Kidney epithelial cell (primary cell): ENCODE measurements at regions not wholly inside any gene's neighbourhood (a gene's known extent, or its start where the extent isn't known, plus 50 kb on each side); places are given as distances from the start of the nearest gene placed in this dataset.

Source experiments
- DNase-seq: peaks from one replicate; pipeline ENCODE4 v3.0.0-alpha.2; 2010; ENCODE audit warnings: low read depth
- H3K27me3 ChIP-seq: 2 replicates; pipeline ENCODE4 v1.6.0; 2011; ENCODE audit warnings: low read length; ENCODE audit not compliant: control insufficient read depth, insufficient read depth
- H3K36me3 ChIP-seq: 2 replicates; pipeline ENCODE4 v1.5.1; 2011; ENCODE audit warnings: low read length; ENCODE audit not compliant: control insufficient read depth, insufficient read depth
- H3K4me3 ChIP-seq: 2 replicates; pipeline ENCODE4 v1.5.1; 2011; ENCODE audit warnings: low read depth, mild to moderate bottlenecking, control low read depth, low read length
- TF ChIP-seq, protein P1 (sequence below): IDR thresholded peaks from 2 replicates; pipeline ENCODE4 v1.5.1; 2011; ENCODE audit warnings: mild to moderate bottlenecking, moderate library complexity, low read length, control low read depth, inconsistent platforms; ENCODE audit not compliant: insufficient read depth, poor library complexity, severe bottlenecking

DNA sequence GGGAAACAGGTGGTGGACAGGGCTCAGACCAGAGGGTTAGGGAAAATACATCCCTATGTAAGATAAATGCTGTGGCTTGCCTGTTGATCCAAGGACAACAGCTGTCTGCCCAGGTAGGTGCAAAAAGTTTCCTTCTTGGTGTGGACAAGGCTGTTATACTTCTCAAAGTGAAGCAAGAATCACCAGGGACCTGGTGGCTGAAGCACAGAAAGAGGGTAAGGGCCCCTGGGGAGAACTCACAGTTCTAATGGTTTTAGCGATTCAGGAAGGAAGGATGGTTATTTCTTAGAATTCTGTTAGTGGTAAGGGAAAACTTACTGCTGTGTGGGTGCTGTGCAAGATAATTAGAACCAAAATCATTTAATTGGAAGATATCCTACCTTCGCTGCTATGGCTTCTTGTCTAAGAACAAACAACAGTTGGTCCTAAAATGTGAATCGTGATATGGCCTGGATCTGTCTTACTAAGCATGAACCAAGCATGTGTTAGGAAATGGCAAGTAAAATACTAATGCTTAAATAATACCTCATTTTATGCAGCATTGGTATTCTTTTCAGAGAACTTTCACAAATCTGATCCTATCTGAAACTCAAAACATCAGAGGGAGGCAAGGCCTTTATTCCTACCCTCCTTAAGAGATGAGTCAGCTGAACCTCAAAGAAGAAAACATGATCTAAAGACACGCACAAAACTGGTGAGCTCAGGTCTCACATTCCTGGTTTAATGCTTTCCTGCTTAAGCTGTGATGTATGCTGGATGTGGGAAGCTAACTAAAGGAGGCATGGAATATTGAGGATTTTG lies 159.2 kb upstream of the THUMPD2 start:
- DNase-seq = peak; percentile 77
- no peaks in the 10 kb centered on the region for H3K27me3 ChIP-seq
- TF ChIP-seq, protein P1, sequence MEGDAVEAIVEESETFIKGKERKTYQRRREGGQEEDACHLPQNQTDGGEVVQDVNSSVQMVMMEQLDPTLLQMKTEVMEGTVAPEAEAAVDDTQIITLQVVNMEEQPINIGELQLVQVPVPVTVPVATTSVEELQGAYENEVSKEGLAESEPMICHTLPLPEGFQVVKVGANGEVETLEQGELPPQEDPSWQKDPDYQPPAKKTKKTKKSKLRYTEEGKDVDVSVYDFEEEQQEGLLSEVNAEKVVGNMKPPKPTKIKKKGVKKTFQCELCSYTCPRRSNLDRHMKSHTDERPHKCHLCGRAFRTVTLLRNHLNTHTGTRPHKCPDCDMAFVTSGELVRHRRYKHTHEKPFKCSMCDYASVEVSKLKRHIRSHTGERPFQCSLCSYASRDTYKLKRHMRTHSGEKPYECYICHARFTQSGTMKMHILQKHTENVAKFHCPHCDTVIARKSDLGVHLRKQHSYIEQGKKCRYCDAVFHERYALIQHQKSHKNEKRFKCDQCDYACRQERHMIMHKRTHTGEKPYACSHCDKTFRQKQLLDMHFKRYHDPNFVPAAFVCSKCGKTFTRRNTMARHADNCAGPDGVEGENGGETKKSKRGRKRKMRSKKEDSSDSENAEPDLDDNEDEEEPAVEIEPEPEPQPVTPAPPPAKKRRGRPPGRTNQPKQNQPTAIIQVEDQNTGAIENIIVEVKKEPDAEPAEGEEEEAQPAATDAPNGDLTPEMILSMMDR = no peak
- no peak overlapping the region for H3K4me3 ChIP-seq
- no peaks in the 10 kb centered on the region for H3K36me3 ChIP-seq

DNA sequence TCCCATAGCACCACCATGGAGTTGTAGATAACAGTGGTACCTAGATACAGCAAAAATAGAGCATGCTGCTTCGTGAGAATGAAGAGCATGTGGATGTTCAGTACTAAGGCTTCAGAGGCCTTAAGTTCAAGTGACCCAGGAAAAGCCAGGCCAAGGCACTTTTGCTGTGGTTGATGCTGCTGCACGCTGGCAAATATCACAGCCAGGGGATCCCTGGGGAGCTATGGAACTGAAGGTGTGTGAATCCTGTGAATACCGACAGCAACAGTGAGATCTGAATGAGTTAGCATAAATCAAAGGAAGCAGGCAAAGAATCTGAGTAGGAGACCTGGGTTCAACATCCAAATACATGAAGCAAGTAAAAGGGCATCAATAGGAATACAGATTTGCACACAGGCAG lies 158.6 kb upstream of the THUMPD2 start:
- Histone ChIP-seq H3K36me3 (no peaks in the 10 kb centered on the region), H3K27me3 (no peaks in the 10 kb centered on the region), H3K4me3 (no peak overlapping the region)
- no peak for DNase-seq
- TF ChIP-seq, protein P1 = no peak

DNA sequence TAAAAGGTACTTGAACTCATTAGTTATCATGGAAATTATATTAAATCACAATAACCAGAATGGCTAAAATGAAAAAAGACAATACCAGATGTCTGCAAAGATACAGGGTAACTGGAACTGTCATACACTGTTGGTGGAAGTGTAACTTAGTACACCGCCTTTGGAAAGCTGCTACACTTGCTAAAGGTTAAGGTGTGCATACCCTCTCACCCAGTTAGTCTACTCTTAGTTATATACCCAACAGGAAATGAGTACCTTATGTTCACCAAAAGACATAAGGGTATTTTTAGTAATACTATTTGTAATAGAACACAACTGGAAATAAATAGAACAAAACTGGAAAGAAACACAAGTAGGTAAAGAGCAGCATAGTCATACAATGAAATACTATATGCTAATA lies 155.8 kb upstream of the THUMPD2 start:
- DNase-seq = no peak
- TF ChIP-seq, protein P1 = no peak
- Histone ChIP-seq H3K4me3 (no peak overlapping the region), H3K36me3 (no peaks in the 10 kb centered on the region), H3K27me3 (no peaks in the 10 kb centered on the region)

DNA sequence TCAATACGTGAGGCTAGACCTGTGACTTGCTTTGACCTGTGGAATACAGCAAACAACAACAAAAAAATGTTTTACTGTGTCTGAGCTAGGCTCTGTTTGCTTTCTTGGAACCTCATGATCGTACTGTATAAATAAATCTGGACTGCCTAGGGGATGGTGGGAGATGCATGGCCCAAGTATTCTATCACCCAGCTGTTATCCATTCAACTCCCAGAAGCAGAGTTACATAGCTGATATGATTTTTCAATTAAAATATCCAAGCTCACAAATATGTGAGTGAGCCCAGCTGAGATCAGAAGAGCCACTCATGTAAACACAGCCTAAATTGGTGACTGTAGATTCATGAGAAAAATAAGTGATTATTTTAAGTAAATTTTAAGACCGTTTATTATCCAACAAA lies 154.1 kb upstream of the THUMPD2 start:
- no peak for DNase-seq
- TF ChIP-seq, protein P1 = no peak
- no peak overlapping the region for H3K4me3 ChIP-seq
- no peaks in the 10 kb centered on the region for H3K36me3 ChIP-seq
- H3K27me3 ChIP-seq = no peaks in the 10 kb centered on the region

DNA sequence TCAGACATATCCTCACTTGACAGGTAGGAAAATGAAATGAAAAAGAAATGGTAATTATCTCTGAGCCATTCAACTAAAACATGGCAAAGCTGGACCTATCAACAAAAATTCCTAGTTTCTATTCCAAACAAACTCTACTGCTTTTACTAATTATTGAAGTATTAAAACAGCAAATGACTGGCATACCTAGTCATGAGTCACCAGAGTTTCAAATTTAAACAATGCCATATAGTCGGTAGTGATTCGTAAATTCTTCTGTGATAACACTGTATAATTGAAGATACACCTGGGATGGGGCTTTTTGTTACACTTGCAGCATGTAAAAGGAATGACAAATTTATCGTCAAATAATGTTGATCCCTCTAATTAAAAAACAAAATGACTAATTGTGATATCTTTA lies 153.1 kb upstream of the THUMPD2 start:
- no peaks in the 10 kb centered on the region for H3K27me3 ChIP-seq
- no peak overlapping the region for H3K4me3 ChIP-seq
- H3K36me3 ChIP-seq = no peaks in the 10 kb centered on the region
- TF ChIP-seq, protein P1 = no peak
- DNase-seq = peak; percentile 5
